ENCODE measurements at regions not wholly inside any gene's neighbourhood (a gene's known extent, or its start where the extent isn't known, plus 50 kb on each side); places are given as distances from the start of the nearest gene placed in this dataset.

- WGBS (ENCODE audit: insufficient coverage), result 90% methylated on average over 2 of the region's 2 CpGs
- H3K4me2 ChIP-seq (replicated peaks; ENCODE audit: low read depth, low read length, poor library complexity, severe bottlenecking), result no peak overlapping the region
- H3K79me2 ChIP-seq (ENCODE audit: control insufficient read depth, insufficient read depth, low read length), result no peaks in the 10 kb centered on the region
- H3K27me3 ChIP-seq (replicated peaks in 1 of 4; ENCODE audit: control extremely low read depth in 1 of 4, control insufficient read depth in 3 of 4, insufficient read depth in 4 of 4, low read length in 3 of 4), result peaks cover 0 to 49% (median 21%) of the 10 kb centered on the region in 4 experiments
- no peaks in the 10 kb centered on the region for H3K36me3 ChIP-seq (replicated peaks in 1 of 2; ENCODE audit: control extremely low read depth in 1 of 2, control insufficient read depth in 1 of 2, extremely low read depth in 1 of 2, insufficient read depth in 2 of 2, low read length in 1 of 2)
- H4K20me1 ChIP-seq (ENCODE audit: control insufficient read depth, insufficient read depth, low read length, poor library complexity, severe bottlenecking), result no peaks in the 10 kb centered on the region
- ChIA-PET CTCF (no interaction called here), POLR2A (no interaction called here)
- Mint-ChIP-seq H3K4me3 (no peak overlapping the region), H3K27me3 (peaks cover 73% of the 10 kb centered on the region), H3K4me1 (peaks cover 9% of the 10 kb centered on the region), H3K9me3 (ENCODE audit: insufficient read depth) (peaks cover 6% of the 10 kb centered on the region), H3K27ac (no peak overlapping the region)
- H2AFZ ChIP-seq (ENCODE audit: insufficient read depth, low read depth, low read length, poor library complexity, severe bottlenecking), result no peak overlapping the region
- ATAC-seq (ENCODE audit: low read depth), result no peak
- DNase-seq, result no peak
- H3K9me3 ChIP-seq (ENCODE audit: control extremely low read depth in 1 of 3, control insufficient read depth in 2 of 3, insufficient read depth in 1 of 3, low read length in 2 of 3), result peaks cover 0 to 7% (median 3%) of the 10 kb centered on the region in 3 donors
- intact Hi-C loops (cut with micrococcal nuclease), result no loop called here
- no peak overlapping the region for H3K9ac ChIP-seq (ENCODE audit: low read length)
- TF ChIP-seq EZH2 (IDR thresholded peaks at IDR 0.05; ENCODE audit: borderline replicate concordance, insufficient read depth, low read depth, low read length, poor library complexity, severe bottlenecking) (no peak), CTCF (IDR thresholded peaks at IDR 0.05) (no peak)
- peaks cover 12 to 18% of the 10 kb centered on the region in 2 donors for H3K4me1 ChIP-seq (ENCODE audit: control insufficient read depth in 2 of 2, insufficient read depth in 2 of 2, low read length in 2 of 2)
- no peak overlapping the region for H3K27ac ChIP-seq (ENCODE audit: low read length in 2 of 2)
- H3K4me3 ChIP-seq (ENCODE audit: control extremely low read depth in 1 of 5, extremely low read depth in 1 of 5, insufficient read depth in 1 of 5, low read depth in 2 of 5, low read length in 4 of 5), result no peak overlapping the region
Measured at GRCh38 chr1:47511825-47512224, 74.0 kb downstream of the FOXD2 start.

GRCh38 chr1:47513393-47513792 lies 75.5 kb downstream of the FOXD2 start:
- no peaks in the 10 kb centered on the region for H4K20me1 ChIP-seq (ENCODE audit: control insufficient read depth, insufficient read depth, low read length, poor library complexity, severe bottlenecking)
- no peak overlapping the region for H3K9ac ChIP-seq (ENCODE audit: low read length)
- no peak overlapping the region for H3K27ac Mint-ChIP-seq
- no peak overlapping the region for H3K4me3 Mint-ChIP-seq
- no peak overlapping the region for H3K4me2 ChIP-seq (replicated peaks; ENCODE audit: low read depth, low read length, poor library complexity, severe bottlenecking)
- no CpG with 5 or more reads among the region's 3 CpGs for WGBS (ENCODE audit: insufficient coverage)
- H3K9me3 Mint-ChIP-seq (ENCODE audit: insufficient read depth), result peaks cover 9% of the 10 kb centered on the region
- no peaks in the 10 kb centered on the region for H3K79me2 ChIP-seq (ENCODE audit: control insufficient read depth, insufficient read depth, low read length)
- intact Hi-C loops (cut with micrococcal nuclease), result no loop called here
- H3K9me3 ChIP-seq (ENCODE audit: control extremely low read depth in 1 of 3, control insufficient read depth in 2 of 3, insufficient read depth in 1 of 3, low read length in 2 of 3), result peaks cover 0 to 7% (median 3%) of the 10 kb centered on the region in 3 donors
- H3K27me3 ChIP-seq (replicated peaks in 1 of 4; ENCODE audit: control extremely low read depth in 1 of 4, control insufficient read depth in 3 of 4, insufficient read depth in 4 of 4, low read length in 3 of 4), result peaks cover 0 to 38% (median 10%) of the 10 kb centered on the region in 4 experiments
- TF ChIP-seq EZH2 (IDR thresholded peaks at IDR 0.05; ENCODE audit: borderline replicate concordance, insufficient read depth, low read depth, low read length, poor library complexity, severe bottlenecking) (no peak), CTCF (IDR thresholded peaks at IDR 0.05) (no peak)
- ChIA-PET POLR2A (no interaction called here), CTCF (no interaction called here)
- H3K4me1 Mint-ChIP-seq, result peaks cover 9% of the 10 kb centered on the region
- no peaks in the 10 kb centered on the region for H3K36me3 ChIP-seq (replicated peaks in 1 of 2; ENCODE audit: control extremely low read depth in 1 of 2, control insufficient read depth in 1 of 2, extremely low read depth in 1 of 2, insufficient read depth in 2 of 2, low read length in 1 of 2)
- DNase-seq, result no peak
- peaks cover 6 to 8% of the 10 kb centered on the region in 2 donors for H3K4me1 ChIP-seq (ENCODE audit: control insufficient read depth in 2 of 2, insufficient read depth in 2 of 2, low read length in 2 of 2)
- H3K4me3 ChIP-seq (ENCODE audit: control extremely low read depth in 1 of 5, extremely low read depth in 1 of 5, insufficient read depth in 1 of 5, low read depth in 2 of 5, low read length in 4 of 5), result no peak overlapping the region
- H2AFZ ChIP-seq (ENCODE audit: insufficient read depth, low read depth, low read length, poor library complexity, severe bottlenecking), result no peak overlapping the region
- H3K27me3 Mint-ChIP-seq, result peaks cover 79% of the 10 kb centered on the region
- H3K27ac ChIP-seq (ENCODE audit: low read length in 2 of 2), result no peak overlapping the region
- no peak for ATAC-seq (ENCODE audit: low read depth)

Measured in B cell (primary cell).